ENCODE measurements at regions not wholly inside any gene's neighbourhood (a gene's known extent, or its start where the extent isn't known, plus 50 kb on each side); places are given as distances from the start of the nearest gene placed in this dataset.
"Not testable (repeated sequence)": the region's sequence is repeated elsewhere in the genome, so short reads cannot be mapped to it uniquely, and the experiment has no call there.

- no peak for DNase-seq (ENCODE audit: low read depth)
- TF ChIP-seq CTCF (IDR thresholded peaks at IDR 0.05; ENCODE audit: control insufficient read depth, insufficient read depth, low read depth, low read length, missing control alignments): no peak
- H3K4me3 ChIP-seq (ENCODE audit: control insufficient read depth, low read depth, low read length): no peak overlapping the region
Observed at GRCh38 chr18:4543711-4544110, 88.6 kb upstream of the DLGAP1 start.

- TF ChIP-seq CTCF (IDR thresholded peaks at IDR 0.05; ENCODE audit: control insufficient read depth, insufficient read depth, low read depth, low read length, missing control alignments): no peak
Observed at GRCh38 chr18:4541588-4541987, 86.5 kb upstream of the DLGAP1 start.

GRCh38 chr18:4536447-4536846, 81.3 kb upstream of the DLGAP1 start:
- H3K4me3 ChIP-seq (ENCODE audit: control insufficient read depth, low read depth, low read length): no peak overlapping the region
- TF ChIP-seq CTCF (IDR thresholded peaks at IDR 0.05; ENCODE audit: control insufficient read depth, insufficient read depth, low read depth, low read length, missing control alignments): no peak
- DNase-seq (ENCODE audit: low read depth): no peak

More at GRCh38 chr18:4541588-4541987, 86.5 kb upstream of the DLGAP1 start:
- no peak overlapping the region for H3K4me3 ChIP-seq (ENCODE audit: control insufficient read depth, low read depth, low read length)
- DNase-seq (ENCODE audit: low read depth): no peak

- DNase-seq (ENCODE audit: low read depth): no peak
- no peak for TF ChIP-seq CTCF (IDR thresholded peaks at IDR 0.05; ENCODE audit: control insufficient read depth, insufficient read depth, low read depth, low read length, missing control alignments)
- no peak overlapping the region for H3K4me3 ChIP-seq (ENCODE audit: control insufficient read depth, low read depth, low read length)
Observed at GRCh38 chr18:4528405-4528804, 73.3 kb upstream of the DLGAP1 start.

- not testable (repeated sequence) for DNase-seq (ENCODE audit: low read depth); H3K4me3 ChIP-seq (ENCODE audit: control insufficient read depth, low read depth, low read length)
Observed at GRCh38 chr18:4527826-4528225, 72.7 kb upstream of the DLGAP1 start.

- no peak for DNase-seq (ENCODE audit: low read depth)
- no peak overlapping the region for H3K4me3 ChIP-seq (ENCODE audit: control insufficient read depth, low read depth, low read length)
- TF ChIP-seq CTCF (IDR thresholded peaks at IDR 0.05; ENCODE audit: control insufficient read depth, insufficient read depth, low read depth, low read length, missing control alignments): no peak
Observed at GRCh38 chr18:4524096-4524495, 69.0 kb upstream of the DLGAP1 start.

GRCh38 chr18:4511166-4511565, 56.1 kb upstream of the DLGAP1 start:
- H3K4me3 ChIP-seq (ENCODE audit: control insufficient read depth, low read depth, low read length): no peak overlapping the region
- DNase-seq (ENCODE audit: low read depth): no peak
- TF ChIP-seq CTCF (IDR thresholded peaks at IDR 0.05; ENCODE audit: control insufficient read depth, insufficient read depth, low read depth, low read length, missing control alignments): no peak
